ENCODE measurements at regions not wholly inside any gene's neighbourhood (a gene's known extent, or its start where the extent isn't known, plus 50 kb on each side); places are given as distances from the start of the nearest gene placed in this dataset.

GRCh38 chr5:30098940-30099339 is 1094.5 kb upstream of the CDH6 start:
- no peak for DNase-seq (ENCODE audit: extremely low read depth in 1 of 11, low read depth in 9 of 11, low spot score in 4 of 11)

GRCh38 chr5:30092548-30092947 is 1100.9 kb upstream of the CDH6 start:
- DNase-seq (ENCODE audit: extremely low read depth in 1 of 11, low read depth in 9 of 11, low spot score in 4 of 11) = no peak

- DNase-seq (ENCODE audit: extremely low read depth in 1 of 11, low read depth in 9 of 11, low spot score in 4 of 11) = no peak
Observed at GRCh38 chr5:30069441-30070263, 1123.8 kb upstream of the CDH6 start.

GRCh38 chr5:30063503-30063902 is 1130.0 kb upstream of the CDH6 start:
- DNase-seq (ENCODE audit: extremely low read depth in 1 of 11, low read depth in 9 of 11, low spot score in 4 of 11) = no peak

DNA sequence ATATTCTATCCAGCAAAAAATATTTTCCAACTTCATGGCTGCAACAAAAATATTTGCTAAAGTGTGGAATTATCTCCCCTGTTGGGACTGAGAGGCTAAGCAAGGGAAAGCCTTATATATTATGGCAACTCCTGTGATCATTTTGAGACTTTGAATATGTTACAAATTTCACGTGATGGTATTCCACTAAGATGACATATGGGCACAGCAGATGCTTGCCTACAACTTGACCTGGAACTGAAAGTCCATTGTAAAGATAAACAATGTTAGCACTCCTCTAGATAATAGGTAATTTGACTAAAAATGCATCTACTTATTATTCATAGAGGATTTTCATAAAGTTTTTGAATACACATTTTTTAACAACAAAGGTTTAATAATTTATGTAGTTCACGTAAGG is 1141.5 kb upstream of the CDH6 start:
- DNase-seq (ENCODE audit: extremely low read depth in 1 of 11, low read depth in 9 of 11, low spot score in 4 of 11) = no peak

GRCh38 chr5:30050056-30050815 is 1143.2 kb upstream of the CDH6 start:
- DNase-seq (ENCODE audit: extremely low read depth in 1 of 11, low read depth in 9 of 11, low spot score in 4 of 11) = no peak

- DNase-seq (ENCODE audit: extremely low read depth in 1 of 11, low read depth in 9 of 11, low spot score in 4 of 11) = no peak
Observed at GRCh38 chr5:30042677-30043076, 1150.8 kb upstream of the CDH6 start.

DNA sequence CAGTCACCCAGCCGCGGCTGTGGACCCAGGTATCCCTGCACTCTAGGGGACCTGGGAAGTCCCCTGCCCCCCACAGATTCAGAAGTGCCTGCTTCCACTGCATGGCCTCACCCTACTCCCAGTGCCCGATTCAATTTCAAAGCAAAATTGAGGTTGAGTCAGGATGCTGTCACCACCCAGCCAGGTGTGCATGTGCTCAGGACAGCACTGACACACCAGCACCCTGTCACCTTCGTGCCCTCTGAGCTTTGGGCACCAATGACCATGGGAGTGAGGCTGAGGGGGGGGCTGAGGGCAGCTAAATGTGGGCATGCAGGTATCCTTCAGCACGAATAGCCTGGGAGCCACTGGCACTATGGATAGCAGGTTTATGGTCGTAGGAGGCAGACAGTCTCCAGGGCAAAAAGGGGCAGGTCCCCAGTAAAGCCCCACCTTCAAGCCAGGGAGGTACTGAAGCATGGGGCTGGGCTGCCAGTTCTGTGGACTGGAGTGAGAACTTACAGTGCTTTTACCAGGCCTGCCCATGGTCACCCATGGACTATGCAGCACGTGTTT is 1151.6 kb upstream of the CDH6 start:
- DNase-seq (ENCODE audit: extremely low read depth in 1 of 11, low read depth in 9 of 11, low spot score in 4 of 11) = no peak

DNA sequence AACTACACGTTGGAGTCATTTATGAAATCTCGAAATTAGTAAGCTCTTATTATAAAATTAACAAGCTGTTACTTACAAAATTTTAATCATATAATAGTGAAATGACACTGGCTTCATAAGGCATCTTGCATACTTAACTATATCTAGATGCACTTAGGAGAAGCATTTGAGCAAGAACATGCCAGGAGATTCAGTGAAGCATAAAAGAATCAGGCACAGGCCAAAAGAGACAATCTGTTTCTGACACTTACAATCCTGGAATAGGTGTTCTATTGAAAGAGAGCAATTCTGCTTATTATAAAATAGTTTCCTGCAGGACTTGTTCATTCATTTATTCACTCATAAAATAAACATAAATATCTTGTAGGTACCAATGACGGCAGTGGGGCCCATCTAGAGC is 1152.2 kb upstream of the CDH6 start:
- DNase-seq (ENCODE audit: extremely low read depth in 1 of 11, low read depth in 9 of 11, low spot score in 4 of 11) = no peak

- DNase-seq (ENCODE audit: extremely low read depth in 1 of 11, low read depth in 9 of 11, low spot score in 4 of 11) = peak; percentile 15 to 48 (median 34)
Observed at GRCh38 chr5:30040488-30041118, 1152.9 kb upstream of the CDH6 start.

DNA sequence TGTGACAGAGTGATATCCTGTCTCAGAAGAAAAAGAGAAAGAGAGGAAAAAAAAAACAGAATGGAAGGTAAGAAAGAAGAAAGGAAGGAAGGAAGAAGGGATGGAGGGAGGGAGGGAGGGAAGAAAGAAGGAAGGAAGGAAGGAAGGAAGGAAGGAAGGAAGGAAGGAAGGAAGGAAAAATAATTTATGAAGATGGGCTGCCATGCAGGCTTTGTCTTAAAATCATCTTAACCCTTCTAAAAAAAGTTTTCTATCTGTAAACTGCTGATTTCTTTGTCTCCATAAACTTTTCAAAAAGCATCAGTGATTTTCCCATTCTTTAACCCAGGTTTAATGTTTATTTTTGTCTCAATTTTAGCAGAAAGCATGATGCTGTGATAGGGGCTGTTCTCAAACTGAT is 1154.1 kb upstream of the CDH6 start:
- DNase-seq (ENCODE audit: extremely low read depth in 1 of 11, low read depth in 9 of 11, low spot score in 4 of 11) = no peak

DNA sequence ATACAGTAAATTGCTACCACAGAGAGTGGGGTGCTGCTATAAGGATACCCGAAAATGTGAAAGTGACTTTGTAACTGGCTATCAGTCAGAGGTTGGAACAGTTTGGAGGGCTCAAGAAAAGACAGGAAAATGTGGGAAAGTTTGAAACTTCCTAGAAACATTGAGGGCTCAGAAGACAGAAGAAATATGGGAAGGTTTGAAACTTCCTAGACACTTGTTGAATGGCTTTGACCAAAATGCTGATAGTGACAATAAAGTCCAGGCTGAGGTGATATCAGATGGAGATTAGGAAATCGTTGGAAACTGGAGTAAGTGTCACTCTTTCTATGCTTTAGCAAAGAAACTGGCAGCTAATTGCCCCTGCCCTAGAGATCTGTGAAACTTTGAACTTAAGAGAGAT is 1158.6 kb upstream of the CDH6 start:
- no peak for DNase-seq (ENCODE audit: extremely low read depth in 1 of 11, low read depth in 9 of 11, low spot score in 4 of 11)

DNA sequence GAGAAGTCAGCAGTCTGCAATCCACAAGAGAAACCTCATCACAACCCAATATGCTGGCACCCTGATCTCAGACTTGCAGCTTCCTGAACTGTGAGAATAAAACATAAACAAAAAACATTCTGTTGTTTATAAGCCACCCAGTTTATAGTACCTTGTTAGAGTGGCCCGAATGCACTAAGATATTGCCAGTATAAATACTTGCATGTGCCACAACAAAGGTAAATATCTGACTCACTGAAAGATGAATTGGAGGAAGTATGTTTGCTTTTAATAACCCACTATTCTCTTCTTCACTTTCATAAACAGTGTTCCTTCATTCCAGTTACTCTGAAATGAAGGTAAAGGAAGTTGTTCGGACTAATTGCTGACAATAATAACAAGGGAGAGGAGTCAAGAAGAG is 1163.4 kb upstream of the CDH6 start:
- no peak for DNase-seq (ENCODE audit: extremely low read depth in 1 of 11, low read depth in 9 of 11, low spot score in 4 of 11)

GRCh38 chr5:30001826-30002225 is 1191.7 kb upstream of the CDH6 start:
- no peak for DNase-seq (ENCODE audit: extremely low read depth in 1 of 11, low read depth in 9 of 11, low spot score in 4 of 11)

DNA sequence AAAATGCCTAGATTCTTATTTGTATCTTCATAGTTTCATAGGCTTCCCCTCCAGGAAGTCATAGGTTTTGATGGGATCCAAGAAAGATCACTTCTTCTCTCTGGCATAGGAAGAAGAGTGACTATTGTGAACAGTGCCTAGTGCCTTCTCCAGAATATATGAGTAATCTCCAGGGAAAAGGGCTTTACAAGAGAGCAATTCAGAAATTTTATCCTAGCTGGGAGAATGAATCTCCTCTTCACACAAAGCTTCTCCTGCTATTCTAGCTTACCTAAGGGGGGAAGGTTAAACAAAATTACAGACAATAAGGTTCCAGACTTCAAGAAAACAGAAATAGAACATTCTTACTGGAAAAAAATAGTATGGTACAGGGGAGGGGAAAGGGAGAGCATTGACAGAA is 1193.3 kb upstream of the CDH6 start:
- no peak for DNase-seq (ENCODE audit: extremely low read depth in 1 of 11, low read depth in 9 of 11, low spot score in 4 of 11)

- DNase-seq (ENCODE audit: extremely low read depth in 1 of 11, low read depth in 9 of 11, low spot score in 4 of 11) = no peak
Observed at GRCh38 chr5:29995154-29995553, 1198.3 kb upstream of the CDH6 start.

DNA sequence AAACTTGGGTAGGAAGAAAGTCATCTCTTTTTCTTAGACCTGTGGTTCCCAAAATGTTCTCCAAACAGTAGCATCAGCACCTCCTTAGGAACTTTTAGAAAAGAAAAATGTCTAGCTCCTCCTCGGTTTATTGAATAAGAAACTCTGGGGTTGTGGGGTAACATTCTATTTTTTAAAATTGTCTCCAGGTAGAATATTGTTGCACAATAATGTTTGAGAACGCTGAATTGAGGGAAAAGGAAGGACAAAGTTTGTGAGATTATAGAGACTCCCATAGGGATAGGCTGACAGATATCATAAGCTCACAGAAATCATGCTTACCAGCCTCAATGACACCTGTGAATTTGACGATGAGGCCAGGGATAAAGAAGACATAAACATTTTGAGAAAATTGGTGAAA is 1199.0 kb upstream of the CDH6 start:
- DNase-seq (ENCODE audit: extremely low read depth in 1 of 11, low read depth in 9 of 11, low spot score in 4 of 11) = no peak

DNA sequence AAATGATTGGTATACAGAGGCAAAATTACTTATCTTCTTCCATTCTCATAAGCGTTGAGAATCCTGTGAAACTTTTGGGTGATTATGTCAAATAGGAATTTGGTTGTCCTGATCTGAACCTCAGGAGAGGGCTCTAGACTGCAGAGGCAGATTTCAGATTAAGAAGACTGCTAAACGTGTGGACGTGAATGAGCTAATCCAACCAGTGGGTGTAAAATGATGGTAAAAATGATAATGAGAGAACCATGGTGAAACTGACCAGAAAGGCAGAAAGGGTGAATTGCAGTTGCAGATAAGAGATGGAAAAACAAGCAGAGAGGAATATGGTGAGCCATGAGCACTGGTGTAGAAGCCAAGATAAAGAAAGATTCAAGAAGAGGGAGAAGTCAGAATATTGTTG is 1200.2 kb upstream of the CDH6 start:
- DNase-seq (ENCODE audit: extremely low read depth in 1 of 11, low read depth in 9 of 11, low spot score in 4 of 11) = no peak

DNA sequence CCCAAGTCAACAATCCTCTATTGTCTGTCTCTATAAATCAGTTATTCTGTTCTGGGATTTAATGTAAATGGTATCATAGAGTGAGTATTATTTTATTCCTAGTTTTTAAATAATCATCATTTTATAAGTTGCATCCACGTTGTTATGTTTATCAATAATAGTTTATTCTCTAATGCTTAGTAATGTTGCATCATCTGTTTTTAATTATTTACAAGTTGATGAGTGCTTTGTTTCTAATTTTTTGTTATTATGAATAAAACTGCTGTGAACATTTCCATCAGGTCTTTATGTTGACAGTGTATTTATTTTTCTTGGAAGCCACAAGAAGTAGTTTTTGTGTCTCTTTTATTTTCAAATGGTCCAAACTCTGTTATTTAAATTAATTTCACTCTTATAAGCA is 1201.2 kb upstream of the CDH6 start:
- DNase-seq (ENCODE audit: extremely low read depth in 1 of 11, low read depth in 9 of 11, low spot score in 4 of 11) = no peak

DNA sequence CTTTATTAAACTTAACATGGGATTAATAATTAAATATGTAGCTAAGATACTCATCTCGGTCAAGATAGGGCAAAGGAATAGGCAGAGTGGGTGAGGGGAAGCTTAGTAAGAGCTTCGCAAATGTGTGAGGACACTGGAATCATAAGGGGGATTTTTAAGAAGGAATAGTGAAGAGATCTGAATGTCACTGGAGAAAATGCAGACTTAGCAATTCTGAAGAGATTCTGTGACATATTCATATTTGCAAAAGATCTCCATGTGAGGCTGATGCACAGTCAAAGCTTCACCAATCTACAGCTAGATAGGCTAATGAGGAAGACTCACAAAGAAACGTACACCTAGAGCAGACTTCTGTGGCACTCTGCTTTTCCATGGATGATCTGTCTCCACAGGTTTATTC is 1202.8 kb upstream of the CDH6 start:
- DNase-seq (ENCODE audit: extremely low read depth in 1 of 11, low read depth in 9 of 11, low spot score in 4 of 11) = no peak
